Left forelimb (tissue), 1 donor: ENCODE measurements at regions not wholly inside any gene's neighbourhood (a gene's known extent, or its start where the extent isn't known, plus 50 kb on each side); places are given as distances from the start of the nearest gene placed in this dataset.

Experiments used
- DNase-seq: peaks from one replicate; pipeline ENCODE4 v3.0.0-alpha.2; 2018; ENCODE audit warnings: low spot score

DNA sequence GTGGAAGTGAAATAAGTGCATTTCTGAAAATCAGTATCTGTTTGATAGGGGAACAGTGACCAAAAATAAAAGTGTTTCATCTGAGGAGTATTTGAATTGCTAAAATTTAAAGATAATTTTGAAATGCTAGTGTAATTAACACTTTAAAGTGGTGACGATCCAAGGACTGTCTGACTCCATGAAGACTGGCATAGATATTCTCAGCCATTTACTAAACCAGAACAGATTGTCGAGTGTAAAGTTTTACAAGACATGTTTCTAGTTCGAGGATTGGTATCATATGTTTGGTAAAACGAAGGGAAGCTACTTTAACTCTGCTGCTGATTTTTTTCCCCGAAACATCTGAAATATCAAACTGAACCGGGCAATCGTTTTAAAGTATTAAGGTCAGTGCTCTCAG lies 417.9 kb downstream of the EPHA4 start:
- DNase-seq = no peak

DNA sequence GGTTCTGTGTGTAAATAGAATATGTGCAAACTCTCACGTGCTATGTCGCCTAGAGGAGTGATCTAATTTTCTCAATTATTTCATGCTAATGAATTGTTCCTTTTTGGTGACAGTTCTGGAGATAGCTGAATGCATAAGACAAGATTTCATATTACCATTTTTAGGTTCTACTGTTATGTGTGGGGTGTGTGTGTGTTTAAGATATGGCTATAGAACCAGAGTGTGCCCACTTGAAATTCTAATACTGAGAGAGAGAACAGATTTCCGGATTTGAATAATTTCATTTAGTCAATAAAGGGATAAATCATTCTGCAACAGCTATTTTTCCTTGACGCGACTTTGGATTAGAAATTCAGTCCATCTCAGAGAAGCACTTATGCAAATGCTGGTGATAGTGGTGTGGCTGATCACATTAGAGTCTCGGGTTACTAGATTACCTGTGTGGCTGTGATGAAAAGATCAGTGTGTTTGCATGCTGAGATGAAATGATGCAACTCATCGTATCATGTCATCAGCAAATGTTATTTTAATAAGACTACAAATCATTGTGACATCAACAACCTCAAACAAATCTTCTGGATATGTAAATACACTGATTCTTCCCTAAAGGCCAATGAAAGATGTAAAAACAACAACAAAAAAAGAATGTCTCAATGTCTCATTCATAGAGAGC lies 415.9 kb downstream of the EPHA4 start:
- DNase-seq = no peak

DNA sequence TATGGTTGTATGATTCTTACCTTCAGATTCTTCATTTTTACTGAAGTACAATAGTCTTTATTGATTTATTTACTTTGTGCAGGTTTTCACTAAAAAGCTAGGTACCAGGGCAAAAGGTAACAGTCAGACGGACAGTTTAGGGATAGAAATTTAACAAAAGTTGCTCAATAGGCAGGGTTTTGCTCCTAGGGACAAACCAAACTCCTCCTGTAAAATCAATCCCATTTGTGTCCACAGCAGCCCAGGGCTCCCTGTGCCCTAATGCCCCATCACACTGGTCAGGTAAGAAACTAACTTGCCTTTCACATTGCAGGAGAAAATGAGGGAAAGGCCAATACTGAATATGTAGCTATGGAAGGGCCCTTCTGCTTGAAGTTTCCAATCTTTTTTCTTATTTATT lies 410.9 kb downstream of the EPHA4 start:
- no peak for DNase-seq

DNA sequence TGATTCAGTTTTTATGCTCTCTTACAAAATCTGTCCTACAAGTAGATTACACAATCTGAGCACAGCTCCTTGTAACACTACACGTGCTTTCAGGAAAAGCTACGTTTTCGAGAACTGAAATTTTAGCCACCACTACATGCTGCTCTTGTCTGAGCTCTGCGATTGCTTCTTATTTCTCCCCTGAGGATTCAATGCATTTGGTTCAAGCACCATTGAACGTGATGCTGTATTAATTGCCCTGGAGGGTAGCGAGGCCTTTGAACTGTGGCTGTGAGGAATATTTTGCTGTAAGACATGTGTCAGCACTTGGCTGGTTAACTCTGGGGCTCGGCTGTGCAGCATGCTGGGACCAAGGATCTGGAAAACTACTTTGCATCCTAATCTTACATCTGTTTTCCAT lies 405.8 kb downstream of the EPHA4 start:
- DNase-seq = peak; percentile 78

DNA sequence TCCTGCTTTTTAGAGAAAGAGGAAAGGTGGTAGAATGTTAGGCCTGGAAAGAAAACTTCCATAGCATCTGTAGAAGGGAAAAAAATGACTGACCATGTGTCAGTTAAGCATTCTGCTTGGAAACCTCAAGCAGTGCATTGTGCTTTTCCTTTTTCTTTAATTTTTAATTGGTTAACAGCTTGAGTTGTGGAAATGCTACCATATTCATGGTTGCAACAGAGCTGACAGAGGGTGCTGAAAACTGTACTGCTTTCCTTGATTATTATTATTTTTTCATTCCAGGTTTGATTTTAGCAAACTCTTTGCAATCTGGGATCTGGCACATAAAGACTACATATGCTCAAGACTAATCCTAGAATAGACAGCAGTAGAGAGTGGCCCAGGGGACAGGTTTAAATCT lies 404.5 kb downstream of the EPHA4 start:
- no peak for DNase-seq

DNA sequence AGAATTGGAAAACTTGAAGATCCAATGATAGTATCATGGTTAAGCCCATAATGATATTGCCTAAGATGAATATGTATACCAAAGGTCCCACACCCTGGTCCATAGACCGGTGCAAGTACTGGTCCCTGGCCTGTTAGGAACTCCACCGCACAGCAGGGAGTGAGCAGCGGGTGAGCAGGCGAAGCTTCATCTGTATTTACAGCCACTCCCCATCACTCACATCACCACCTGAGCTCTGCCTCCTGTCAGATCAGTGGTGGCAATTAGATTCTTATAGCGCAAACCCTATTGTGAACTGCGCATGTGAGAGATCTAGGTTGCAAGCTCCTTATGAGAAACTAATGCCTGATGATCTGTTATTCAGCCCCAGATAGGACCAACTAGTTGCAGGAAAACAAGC lies 402.4 kb downstream of the EPHA4 start:
- no peak for DNase-seq

DNA sequence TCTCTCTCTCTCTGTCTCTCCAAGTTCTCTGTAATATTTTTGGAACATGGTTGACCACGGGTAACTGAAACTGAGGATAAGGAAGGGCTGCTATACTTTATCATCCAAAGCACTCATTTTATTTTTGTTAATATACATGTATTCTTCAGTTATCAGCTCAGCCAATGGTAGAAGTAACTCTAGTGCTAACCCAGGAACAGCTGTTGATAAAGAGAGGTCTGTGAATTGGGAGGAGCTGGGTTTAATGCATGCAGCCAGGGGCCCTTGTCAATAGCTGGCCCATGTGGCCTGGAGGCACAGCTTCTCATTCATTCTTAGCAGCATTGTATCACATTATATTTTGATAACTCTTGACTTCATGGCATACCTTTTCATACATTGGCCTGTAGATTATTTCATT lies 401.6 kb downstream of the EPHA4 start:
- DNase-seq = no peak

DNA sequence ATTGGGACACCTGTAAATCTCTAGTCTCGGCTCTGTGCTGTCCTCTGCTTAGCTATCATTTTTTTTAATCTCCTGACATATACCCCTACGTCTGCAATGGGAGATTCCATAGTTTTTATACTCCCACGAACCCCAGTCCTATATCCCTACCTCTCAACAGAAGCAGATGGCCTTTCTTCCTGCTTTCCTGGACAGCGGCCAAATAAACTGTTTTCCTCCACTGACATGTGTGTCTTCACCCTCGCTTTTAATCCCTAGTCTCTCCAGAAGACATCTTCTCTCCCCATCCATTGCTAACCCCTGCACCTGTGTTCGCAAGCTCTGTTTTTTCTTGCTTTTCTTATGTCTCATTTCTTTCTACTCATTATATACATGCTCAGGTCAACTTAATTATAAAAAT lies 395.4 kb downstream of the EPHA4 start:
- DNase-seq = no peak

DNA sequence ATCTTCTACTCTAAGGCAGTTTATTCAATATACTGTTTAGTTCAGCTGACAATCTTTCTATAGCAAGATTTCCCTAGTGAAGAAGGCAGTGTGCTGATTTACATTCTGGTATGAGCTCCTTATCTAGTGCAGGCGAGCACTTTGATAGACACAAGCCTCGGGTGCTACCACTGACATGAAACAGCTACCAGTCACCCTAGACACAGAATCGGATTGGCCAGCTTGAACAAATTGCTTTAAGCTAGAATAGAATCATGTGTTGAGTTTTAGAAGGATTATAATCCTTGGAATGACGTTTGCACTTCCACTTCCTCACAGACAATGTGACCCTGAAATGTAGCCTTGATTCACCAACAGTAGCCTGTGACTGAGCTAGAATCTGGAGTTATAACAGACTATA lies 394.0 kb downstream of the EPHA4 start:
- DNase-seq = no peak

DNA sequence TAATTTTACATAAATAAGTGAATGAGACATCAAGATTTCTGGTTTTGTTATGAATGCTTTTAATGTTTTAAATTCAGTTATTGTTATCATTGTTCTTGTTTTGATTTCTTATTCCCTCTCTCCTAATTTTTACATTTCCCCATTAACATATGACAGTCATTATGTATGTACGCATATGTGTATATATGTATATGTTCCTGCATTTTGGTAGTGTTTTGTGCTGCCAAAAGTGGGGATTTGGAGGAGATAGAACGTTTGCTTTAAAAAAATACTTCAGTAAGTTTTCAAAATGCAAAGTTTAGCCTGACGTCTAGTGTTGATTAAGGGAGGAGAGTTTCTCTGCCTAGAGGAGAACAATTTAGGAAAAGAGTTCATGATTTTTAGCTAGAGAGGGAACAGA lies 385.2 kb downstream of the EPHA4 start:
- no peak for DNase-seq

DNA sequence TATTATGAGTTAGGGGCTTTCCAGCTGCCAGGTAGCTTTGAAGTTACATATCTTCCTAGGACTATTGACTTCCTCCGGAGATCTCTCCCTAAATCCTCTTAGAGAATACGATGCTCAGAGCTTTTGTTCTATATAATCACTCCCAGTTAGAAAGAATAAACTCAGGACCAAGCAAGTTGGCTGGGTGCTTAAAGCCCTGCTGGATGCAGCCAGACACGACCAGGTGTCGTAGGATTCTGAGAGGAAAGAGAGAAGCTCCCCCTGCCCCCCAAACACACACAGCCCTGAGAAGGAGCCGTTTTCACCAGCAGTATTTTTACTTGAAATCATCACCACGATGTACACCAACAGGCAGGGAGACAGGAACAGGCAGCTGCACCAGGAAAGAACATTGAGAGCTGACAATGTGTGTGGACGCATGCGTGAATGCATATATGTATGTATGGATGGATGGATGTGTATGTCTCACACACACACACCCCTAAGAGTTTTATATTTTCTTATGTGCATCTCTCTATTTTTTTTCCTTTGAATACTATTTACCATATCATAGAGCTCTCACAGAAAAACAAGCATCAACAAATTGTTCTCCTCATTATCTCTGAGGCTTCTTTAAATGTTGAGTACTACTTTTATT lies 382.6 kb downstream of the EPHA4 start:
- DNase-seq = no peak

DNA sequence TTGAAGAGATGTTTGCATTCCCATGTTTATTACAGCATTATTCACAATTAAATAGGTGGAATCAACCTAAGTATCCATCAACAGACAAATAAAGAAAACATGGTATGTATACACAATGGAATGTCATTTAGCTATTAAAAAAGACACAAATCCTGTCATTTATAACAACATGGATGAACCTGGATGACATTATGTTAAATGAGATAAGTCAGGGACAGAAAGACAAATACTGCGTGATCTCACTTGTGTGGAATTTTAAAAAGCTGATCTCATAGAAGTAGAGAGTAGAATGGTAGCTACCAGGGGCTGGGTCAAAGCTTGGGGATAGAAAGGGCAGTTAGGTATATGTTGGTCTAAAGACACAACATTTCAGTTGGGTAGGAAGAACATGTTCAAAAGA lies 376.3 kb downstream of the EPHA4 start:
- DNase-seq = no peak

DNA sequence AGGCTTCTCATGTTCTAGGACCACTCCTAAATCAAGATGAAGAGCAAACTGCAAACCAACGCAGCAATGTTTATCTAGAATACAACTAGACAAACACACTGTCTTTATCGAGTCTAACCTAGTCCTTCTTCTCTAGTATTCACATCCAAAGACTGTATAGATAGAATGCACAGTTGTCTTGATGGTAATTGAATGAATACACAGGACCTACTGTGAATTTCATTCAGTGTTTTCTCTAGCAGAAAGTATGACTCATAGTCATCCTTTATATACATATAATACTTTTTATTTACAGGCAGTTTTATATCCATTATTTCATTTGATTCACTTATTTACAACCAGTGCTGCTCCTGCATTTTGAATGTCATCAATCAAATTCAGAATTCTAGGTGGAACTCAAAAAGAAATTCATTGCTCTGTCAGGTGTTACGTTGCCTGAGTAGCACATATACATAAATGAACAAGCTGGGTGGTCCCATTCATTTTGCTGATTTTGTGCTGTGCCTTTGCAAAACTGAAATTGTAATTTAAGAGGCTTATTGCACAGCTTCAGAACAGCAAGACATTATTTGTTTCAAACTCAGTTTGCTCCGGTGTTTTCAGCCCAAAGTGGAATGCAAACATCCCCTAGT lies 374.8 kb downstream of the EPHA4 start:
- DNase-seq = no peak

DNA sequence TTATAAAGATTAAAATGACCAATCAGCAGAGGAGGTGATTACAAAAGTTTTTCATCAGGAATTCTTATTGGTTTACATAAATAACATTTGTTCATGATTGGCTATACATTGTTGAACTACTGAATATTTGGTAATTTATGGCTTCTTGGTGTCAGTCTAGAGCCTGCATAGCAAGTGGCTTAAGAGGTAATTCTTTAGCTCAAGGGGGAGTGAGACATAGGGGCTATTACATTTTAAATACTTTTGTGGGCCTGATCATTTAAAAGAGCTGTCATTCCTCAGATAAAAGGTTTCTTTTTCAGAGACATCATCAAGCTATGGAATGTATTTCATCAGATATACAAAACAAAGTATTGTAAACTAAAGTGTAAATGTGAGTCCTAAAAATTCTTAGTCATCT lies 373.8 kb downstream of the EPHA4 start:
- no peak for DNase-seq

DNA sequence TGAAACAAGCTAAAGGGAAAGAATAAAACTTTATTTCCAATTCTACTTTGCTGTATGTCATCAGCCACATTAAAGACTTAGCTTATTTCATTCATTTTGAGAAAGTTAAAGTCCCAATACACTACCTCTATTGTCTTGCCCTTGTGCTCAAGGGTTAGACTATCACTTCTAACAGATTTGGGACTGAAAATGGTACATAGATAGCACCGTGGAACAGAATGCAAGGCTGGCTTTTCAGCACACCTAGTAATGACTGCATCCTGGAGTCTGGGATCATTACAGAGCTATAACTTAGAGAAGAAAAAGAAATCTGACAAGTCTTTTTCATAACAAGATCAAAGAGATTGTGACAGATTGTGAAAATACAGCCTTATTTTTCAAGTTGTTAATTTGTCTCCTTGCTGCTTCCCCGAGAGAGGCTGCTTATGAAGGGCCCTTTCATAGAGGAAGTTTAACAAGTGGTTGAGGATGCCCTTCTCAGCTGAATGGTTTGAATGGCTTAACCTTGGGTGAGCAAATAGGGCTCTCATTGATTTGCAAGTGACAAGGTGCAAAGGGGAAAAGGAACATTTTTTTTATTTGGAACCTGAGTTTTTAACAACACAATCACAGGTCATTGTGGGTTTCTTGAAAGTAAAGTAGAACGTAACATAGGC lies 371.8 kb downstream of the EPHA4 start:
- no peak for DNase-seq

DNA sequence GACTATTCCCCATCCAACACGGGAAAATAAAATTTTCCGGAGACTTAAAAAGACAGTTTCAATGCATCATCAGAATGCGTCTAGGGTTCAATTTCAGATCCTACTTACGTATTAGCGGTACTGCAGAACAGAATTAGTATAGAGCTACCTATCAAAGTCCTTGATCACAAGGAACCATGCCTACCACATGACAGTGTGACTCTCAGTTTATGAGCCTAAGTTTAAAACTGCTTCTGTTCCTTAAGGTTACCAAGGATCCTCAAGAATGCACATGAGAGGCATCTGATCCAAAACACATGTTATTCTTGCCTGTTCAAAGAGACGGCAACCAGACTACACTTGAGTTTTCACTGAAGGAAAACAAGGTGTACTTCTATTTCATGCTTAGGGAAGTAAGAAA lies 369.7 kb downstream of the EPHA4 start:
- no peak for DNase-seq

DNA sequence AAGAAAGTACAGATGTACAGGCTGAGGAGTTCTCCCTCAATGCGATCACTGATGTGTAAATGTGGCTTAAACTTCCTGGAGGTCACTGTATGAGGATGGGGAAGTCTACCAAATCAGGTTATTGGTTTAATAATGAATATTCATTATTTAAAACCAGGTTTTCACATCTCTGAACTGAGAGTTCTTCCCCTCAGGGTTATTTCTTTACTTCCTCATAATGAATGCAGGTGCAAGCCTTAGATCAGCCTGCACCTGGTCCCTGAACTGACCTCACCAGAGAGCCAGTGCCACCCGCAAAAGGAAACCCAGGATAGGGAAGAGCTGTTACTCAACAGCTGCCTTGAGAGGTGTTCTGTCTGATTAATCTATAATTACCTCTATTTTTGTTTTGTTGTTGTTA lies 369.0 kb downstream of the EPHA4 start:
- DNase-seq = no peak

DNA sequence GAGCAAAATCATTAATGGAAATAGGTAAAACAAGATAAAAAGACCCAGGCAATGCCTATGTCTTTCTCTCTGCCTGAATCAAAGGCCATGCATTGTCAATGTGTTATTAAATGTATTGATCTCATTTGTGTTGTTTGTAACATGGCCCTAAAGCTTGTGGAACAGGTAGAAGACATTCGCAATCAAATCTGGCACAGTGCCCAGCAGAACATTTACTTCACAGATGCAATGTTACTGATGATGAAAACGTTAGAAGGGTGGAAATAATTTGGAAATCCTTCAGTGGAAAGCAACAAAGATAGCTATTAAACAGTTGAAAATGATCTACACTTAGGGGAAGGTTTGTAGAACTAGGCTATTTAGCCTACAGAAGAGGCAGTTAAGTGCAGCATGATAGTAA lies 368.2 kb downstream of the EPHA4 start:
- no peak for DNase-seq

DNA sequence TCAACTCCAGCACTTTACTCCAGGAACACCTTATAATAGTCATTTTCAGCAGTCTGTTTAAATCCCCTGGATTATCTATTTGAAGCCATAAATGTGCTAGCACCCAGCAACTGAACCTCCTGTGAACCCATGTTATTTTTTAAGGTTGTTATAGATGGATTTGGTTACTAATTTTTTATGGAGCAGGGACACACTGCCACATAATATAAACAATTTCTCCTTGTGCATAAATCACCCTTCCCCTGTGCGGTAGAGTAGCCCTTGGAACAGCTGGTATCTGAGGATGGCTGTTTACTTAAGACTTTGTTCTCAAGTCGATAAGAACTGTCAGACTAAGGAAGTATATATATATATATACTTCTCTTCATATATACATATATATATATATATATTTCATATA lies 367.4 kb downstream of the EPHA4 start:
- no peak for DNase-seq

DNA sequence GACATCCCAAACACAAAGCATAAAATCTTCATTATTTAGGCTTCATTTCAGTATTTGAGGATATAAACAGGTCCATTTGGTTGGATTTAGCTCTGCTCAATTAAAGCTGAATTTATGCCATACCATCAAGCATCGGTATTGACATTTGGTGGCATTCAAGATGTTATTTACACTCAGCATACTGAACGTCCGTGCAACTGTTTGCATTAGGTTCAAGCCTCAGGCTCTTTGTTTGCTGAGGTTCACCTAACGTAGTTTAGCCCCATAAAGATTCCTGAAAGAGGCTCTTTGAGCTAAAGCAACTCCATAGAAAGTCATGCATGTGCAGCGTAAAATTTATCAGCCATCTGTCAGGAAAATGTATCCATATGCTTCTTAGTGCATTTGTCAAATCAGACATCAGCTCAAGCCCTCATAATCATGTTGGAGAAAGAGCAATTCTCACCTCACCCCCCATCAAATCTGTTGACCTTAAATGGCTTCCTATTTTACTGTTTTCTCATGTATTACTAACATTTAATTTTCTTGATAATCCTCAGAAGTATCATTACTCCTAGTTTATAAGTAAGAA lies 366.9 kb downstream of the EPHA4 start:
- no peak for DNase-seq

DNA sequence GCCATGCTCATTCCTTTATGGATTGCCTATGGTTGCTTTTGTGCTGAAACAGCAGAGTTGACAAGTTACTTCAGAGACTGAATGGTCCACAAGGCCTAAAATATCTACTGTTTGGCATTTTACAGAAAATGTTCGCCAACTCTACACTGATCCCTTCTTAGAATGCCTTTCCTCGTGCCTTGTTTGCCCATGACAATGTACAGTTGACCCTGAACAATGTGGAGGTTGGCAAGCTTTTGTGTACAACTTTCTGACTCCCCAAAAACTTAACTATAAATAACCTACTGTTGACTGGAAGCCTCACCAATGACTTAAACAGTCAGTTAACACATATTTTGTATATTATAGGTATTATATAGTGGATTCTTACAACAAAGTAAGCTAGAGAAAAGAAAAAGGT lies 361.4 kb downstream of the EPHA4 start:
- DNase-seq = no peak

DNA sequence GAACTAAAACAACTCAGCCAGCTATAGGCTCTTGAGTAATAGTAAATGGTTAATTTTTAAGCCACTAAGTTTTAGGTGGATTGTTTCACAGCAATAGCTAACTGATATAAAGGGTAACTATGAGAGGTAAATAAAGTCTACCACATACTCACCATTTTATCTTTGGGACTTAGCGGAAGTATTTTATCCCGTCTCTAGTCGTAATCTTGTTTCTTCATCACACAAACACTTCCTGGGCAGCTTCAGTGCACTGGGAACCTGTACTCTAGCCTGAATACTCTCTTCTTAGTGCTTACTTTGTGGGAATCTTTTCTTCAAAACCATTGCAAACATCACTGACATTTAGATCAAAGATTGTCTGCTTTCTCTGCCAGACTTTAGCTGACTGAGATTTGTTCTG lies 360.5 kb downstream of the EPHA4 start:
- DNase-seq = no peak

DNA sequence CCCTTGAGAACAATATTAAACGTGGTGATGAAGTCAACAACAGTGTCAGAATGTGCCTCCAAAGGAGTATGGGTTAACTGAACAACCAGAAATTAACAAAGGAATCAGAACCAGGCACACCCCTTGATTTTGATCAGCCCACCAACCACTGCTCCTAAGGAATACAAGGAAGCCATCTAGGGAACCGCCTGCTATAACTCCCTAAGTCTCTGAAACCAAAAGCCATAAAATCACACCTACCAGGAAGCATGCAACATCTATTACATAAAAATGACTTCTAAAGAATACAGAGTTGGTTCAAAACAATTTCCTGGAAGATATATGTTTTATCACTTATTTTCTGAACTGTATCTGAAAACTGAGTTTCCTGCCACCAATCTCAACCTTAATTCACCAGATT lies 360.0 kb downstream of the EPHA4 start:
- no peak for DNase-seq
